Adrenal gland (tissue), 9 donors: ENCODE measurements at regions not wholly inside any gene's neighbourhood (a gene's known extent, or its start where the extent isn't known, plus 50 kb on each side); places are given as distances from the start of the nearest gene placed in this dataset.

Experiments used
- DNase-seq, 7 donors: peaks; one replicate each; pipeline ENCODE4 v3.0.0-alpha.2; 2019 to 2020
- H3K27ac ChIP-seq, 5 donors: fragments of 200-600 bp; sonication (generic) in 4 of 5; 1 replicate in 3 of 5; 2 replicates in 2 of 5; pipeline versions ENCODE4 v1.5.1 to v1.8.0; 2016 to 2020; ENCODE audit warnings: mild to moderate bottlenecking in 1 of 5
- H3K27me3 ChIP-seq: fragments of 200-600 bp; 2 replicates; pipeline ENCODE4 v1.8.0; 2021
- H3K36me3 ChIP-seq, 2 donors: fragments of 200-600 bp; replicated peaks in 1 of 2; 1 replicate in 1 of 2; 2 replicates in 1 of 2; pipeline versions ENCODE4 v1.5.1 to v1.8.0; 2018 to 2022
- H3K4me1 ChIP-seq, 2 donors: fragments of 200-600 bp; replicated peaks in 1 of 2; 1 replicate in 1 of 2; 2 replicates in 1 of 2; pipeline versions ENCODE4 v1.5.1 to v1.8.0; 2018 to 2021
- H3K4me3 ChIP-seq, 4 donors: fragments of 200-600 bp; sonication (generic) in 3 of 4; one replicate each; pipeline ENCODE4 v1.5.1; 2016 to 2018
- H3K9me3 ChIP-seq, 3 donors: fragments of 200-600 bp; sonication (generic) in 1 of 3; replicated peaks in 1 of 3; 1 replicate in 2 of 3; 2 replicates in 1 of 3; pipeline versions ENCODE4 v1.5.1 to v1.8.0; 2016 to 2021
- POLR2A ChIP-seq, 2 donors: fragments of 450-650 bp; IDR thresholded peaks; one replicate each; pipeline ENCODE4 v1.6.1; 2017; ENCODE audit warnings: antibody characterized with exemption in 2 of 2, mild to moderate bottlenecking in 2 of 2, moderate library complexity in 1 of 2
- WGBS, 4 donors: extraction: QIAGEN DNeasy Blood & Tissue Kit in 2 of 4; methylation state at CpG; one replicate each; pipeline versions ENCODE4 v1.1.5 to v1.1.7; 2013 to 2017; 5-methylcytosine and 5-hydroxymethylcytosine counted together
- intact Hi-C, 2 donors: fragments of 100-400 bp; cut with DNase I; formaldehyde crosslinking; loops; one replicate each; pipeline versions ENCODE4 v1.14.1 to v1.15.0; 2022 to 2023
- TF ChIP-seq, protein P1 (sequence below), 6 experiments: fragments of 450-650 bp in 4 of 6; fragments of 200-600 bp in 2 of 6; sonication (generic) in 1 of 6; IDR thresholded peaks; 1 replicate in 5 of 6; 2 replicates in 1 of 6; pipeline versions ENCODE4 v1.5.1 to v1.8.0; 2016 to 2021; ENCODE audit warnings: antibody characterized with exemption in 6 of 6, mild to moderate bottlenecking in 2 of 6, moderate library complexity in 1 of 6
- donor health status: healthy with polysubstance abuse.
- donor health status: Bipolar disorder and iron deficiency.
- donor health status: DM: yes; HTN: yes; CAD: no.
- donor health status: DM: no; HTN: no; CAD: no.
- donor health status: DM: no; HTN: no; CAD: no.

DNA sequence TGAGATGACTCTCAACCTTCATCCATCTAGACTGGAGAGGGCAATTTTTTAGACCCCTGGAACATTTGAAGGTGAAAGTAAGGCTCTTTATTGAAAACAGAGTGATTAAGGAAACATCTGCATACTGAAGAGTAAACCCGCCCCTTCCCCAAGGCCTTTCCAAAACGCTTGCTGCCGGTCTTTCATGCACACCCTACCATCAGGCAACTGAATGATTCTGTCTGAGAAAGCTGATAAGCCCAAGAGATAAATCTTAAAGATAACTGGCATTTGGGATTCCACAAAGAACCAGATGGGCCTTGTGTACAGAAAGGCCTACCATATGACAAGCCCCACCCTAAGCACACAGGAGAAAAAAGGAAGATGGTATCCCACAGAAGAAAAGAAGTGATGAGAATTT, 54.4 kb upstream of the PIK3R1 start:
- no peak for TF ChIP-seq POLR2A (IDR thresholded peaks at IDR 0.05)
- TF ChIP-seq, protein P1, sequence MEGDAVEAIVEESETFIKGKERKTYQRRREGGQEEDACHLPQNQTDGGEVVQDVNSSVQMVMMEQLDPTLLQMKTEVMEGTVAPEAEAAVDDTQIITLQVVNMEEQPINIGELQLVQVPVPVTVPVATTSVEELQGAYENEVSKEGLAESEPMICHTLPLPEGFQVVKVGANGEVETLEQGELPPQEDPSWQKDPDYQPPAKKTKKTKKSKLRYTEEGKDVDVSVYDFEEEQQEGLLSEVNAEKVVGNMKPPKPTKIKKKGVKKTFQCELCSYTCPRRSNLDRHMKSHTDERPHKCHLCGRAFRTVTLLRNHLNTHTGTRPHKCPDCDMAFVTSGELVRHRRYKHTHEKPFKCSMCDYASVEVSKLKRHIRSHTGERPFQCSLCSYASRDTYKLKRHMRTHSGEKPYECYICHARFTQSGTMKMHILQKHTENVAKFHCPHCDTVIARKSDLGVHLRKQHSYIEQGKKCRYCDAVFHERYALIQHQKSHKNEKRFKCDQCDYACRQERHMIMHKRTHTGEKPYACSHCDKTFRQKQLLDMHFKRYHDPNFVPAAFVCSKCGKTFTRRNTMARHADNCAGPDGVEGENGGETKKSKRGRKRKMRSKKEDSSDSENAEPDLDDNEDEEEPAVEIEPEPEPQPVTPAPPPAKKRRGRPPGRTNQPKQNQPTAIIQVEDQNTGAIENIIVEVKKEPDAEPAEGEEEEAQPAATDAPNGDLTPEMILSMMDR (IDR thresholded peaks at IDR 0.05), result no peak
- 55 to 75% (median 60%) methylated on average over 3 of the region's 3 CpGs for WGBS, 4 donors
- Histone ChIP-seq H3K36me3 (no peaks in the 10 kb centered on the region), H3K27me3 (no peaks in the 10 kb centered on the region), H3K4me3 (no peak overlapping the region), H3K9me3 (no peaks in the 10 kb centered on the region), H3K4me1 (no peaks in the 10 kb centered on the region), H3K27ac (no peak overlapping the region)
- no peak for DNase-seq
- intact Hi-C loops, result no loop called here

DNA sequence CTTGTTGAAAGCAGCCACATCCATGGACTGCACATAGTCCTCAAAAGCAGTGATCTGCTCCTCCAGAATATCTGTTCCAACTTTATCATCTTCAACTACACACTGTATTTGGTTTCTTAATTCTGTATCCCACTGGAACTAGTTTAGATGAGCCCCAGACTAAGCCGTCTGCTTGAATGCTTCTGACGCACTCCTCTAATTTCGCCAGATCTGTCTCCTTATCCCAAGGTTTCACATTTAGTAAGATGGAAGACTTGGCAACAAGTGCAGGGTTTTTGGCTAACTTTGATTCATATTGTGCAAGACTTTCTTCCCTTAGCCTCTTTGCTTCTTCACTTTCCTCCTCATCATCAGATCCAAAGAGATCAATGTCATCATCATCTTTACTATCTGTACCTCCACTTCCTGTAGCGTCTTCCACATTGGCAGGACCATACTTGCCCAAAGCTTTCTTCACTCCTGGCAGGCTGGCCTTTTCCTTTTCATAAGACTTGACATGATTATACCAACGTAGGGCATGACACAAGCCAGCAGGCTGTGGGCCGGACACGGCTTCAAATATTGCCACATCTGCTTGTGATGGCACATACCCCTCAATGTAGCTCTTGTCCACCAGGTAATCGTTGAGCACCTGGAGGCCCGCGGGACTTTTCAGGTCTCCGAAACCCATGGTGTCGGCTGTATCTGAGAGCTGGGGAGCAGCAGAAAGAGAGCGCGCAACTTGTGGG, 56.2 kb upstream of the PIK3R1 start:
- DNase-seq, result peak in 2 of 7 donors; percentile 20 to 30
- Histone ChIP-seq H3K4me1 (no peaks in the 10 kb centered on the region), H3K27ac (no peak overlapping the region), H3K27me3 (no peaks in the 10 kb centered on the region), H3K36me3 (no peaks in the 10 kb centered on the region), H3K4me3 (no peak overlapping the region), H3K9me3 (no peaks in the 10 kb centered on the region)
- WGBS, 4 donors, result 84 to 89% (median 87%) methylated on average over 14 of the region's 14 CpGs
- intact Hi-C loops, result no loop called here
- TF ChIP-seq, protein P1 (IDR thresholded peaks at IDR 0.05), result no peak
- no peak for TF ChIP-seq POLR2A (IDR thresholded peaks at IDR 0.05)

DNA sequence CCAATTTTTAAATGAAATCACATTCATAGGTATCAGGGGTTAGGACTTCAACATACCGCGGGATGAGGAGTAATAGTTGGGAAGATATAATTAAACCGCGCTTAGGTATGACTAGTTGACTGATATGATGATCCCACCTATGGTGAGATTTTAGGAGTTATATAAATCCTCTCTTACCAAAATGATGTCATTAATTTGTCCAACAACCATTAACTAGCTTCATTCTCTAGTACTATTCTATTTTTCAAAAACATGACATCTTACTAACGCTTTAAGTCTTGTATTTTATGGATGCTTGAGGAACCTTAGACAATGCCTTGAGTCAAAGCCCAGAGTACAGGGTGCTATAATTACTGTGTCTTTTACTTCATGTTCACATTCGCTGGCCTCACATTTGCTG, 59.6 kb upstream of the PIK3R1 start:
- Histone ChIP-seq H3K27ac (no peak overlapping the region), H3K36me3 (no peaks in the 10 kb centered on the region), H3K4me1 (no peaks in the 10 kb centered on the region), H3K27me3 (no peaks in the 10 kb centered on the region), H3K4me3 (no peak overlapping the region), H3K9me3 (no peaks in the 10 kb centered on the region)
- no peak for DNase-seq
- intact Hi-C loops, result no loop called here
- TF ChIP-seq POLR2A (IDR thresholded peaks at IDR 0.05), result no peak
- TF ChIP-seq, protein P1 (IDR thresholded peaks at IDR 0.05), result no peak
- WGBS, 4 donors, result 87 to 98% (median 97%) methylated on average over 6 of the region's 6 CpGs

DNA sequence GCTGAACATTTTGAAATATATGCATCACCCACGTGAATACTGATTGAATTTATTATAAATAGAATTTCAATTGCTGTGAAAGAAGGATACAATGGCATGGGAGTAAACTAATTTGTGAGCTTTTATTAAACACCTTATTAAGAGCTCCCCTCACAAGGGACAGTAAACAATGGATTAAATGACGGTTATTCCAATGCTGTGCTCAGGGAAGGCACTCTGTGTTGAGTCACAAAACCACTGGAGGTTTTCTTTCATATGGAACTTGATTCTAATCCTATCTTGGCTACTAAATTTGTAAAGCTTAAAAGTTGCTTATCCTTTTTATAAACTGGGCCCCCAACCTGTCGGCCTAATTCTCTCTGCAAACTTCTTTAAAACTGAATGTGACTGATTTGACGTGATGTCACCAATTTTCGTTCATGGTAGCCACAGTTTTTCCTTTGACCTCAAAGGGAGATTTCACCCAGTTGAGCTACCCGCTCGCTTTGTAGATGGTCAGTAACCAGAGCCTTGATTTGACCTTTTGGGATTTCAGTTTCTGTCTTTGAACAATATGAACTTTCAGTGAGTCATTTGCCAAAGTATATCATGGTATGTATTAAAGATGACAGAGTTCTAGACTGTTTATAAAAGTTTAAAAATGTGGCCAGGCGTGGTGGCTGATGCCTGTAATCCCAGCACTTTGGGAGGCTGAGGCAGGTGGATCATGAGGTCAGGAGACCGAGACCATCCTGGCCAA, 61.3 kb upstream of the PIK3R1 start:
- Histone ChIP-seq H3K4me1 (no peaks in the 10 kb centered on the region), H3K9me3 (no peaks in the 10 kb centered on the region), H3K27ac (no peak overlapping the region), H3K36me3 (no peaks in the 10 kb centered on the region), H3K27me3 (no peaks in the 10 kb centered on the region), H3K4me3 (no peak overlapping the region)
- 80 to 95% (median 90%) methylated on average over 9 of the region's 9 CpGs for WGBS, 4 donors
- TF ChIP-seq, protein P1 (IDR thresholded peaks at IDR 0.05), result no peak
- TF ChIP-seq POLR2A (IDR thresholded peaks at IDR 0.05), result no peak
- DNase-seq, result no peak
- intact Hi-C loops, result no loop called here
